Calu3 (cell line): ENCODE measurements at regions not wholly inside any gene's neighbourhood (a gene's known extent, or its start where the extent isn't known, plus 50 kb on each side); places are given as distances from the start of the nearest gene placed in this dataset.

Experiments
- BruUV-seq: library from RNA; stranded (reverse); fragments of 400-500 nt; replicated peaks from 2 replicates; lab custom pipeline; 2021; lab: Mats Ljungman, UMichigan
- CTCF ChIA-PET: fragments of 300-600 bp; sonication (Branson Sonifier 250); formaldehyde crosslinking; loops from one replicate; lab custom pipeline; 2022; ENCODE audit warnings: antibody characterized with exemption; lab: Charles Lee
- DNase-seq: peaks from one replicate; pipeline ENCODE4 v3.0.0; 2022
- H3K27ac Mint-ChIP-seq: one replicate; pipeline ENCODE4 v1.8.0; 2022; ENCODE audit warnings: mixed read lengths; ENCODE audit not compliant: unreplicated experiment
- H3K27me3 Mint-ChIP-seq: one replicate; pipeline ENCODE4 v1.8.0; 2022; ENCODE audit warnings: mixed read lengths; ENCODE audit not compliant: unreplicated experiment
- H3K36me3 Mint-ChIP-seq: one replicate; pipeline ENCODE4 v1.8.0; 2022; ENCODE audit warnings: mild to moderate bottlenecking, moderate library complexity, mixed read lengths; ENCODE audit not compliant: insufficient read depth, unreplicated experiment
- H3K4me1 Mint-ChIP-seq: one replicate; pipeline ENCODE4 v1.8.0; 2022; ENCODE audit warnings: mild to moderate bottlenecking, low read depth, mixed read lengths; ENCODE audit not compliant: unreplicated experiment
- H3K4me3 Mint-ChIP-seq: one replicate; pipeline ENCODE4 v1.8.0; 2022; ENCODE audit warnings: mild to moderate bottlenecking, low read depth, moderate library complexity, mixed read lengths; ENCODE audit not compliant: unreplicated experiment
- H3K9me3 Mint-ChIP-seq: one replicate; pipeline ENCODE4 v1.8.0; 2022; ENCODE audit warnings: low read depth, mixed read lengths; ENCODE audit not compliant: unreplicated experiment
- CTCF ChIP-seq: fragments of 200-600 bp; IDR thresholded peaks from one replicate; pipeline ENCODE4 v1.8.0; 2022; ENCODE audit warnings: antibody characterized with exemption; ENCODE audit not compliant: unreplicated experiment
- intact Hi-C: fragments of 100-400 bp; cut with micrococcal nuclease; formaldehyde crosslinking; loops from one replicate; pipeline ENCODE4 v1.10.0; 2022; ENCODE audit not compliant: unreplicated experiment

- no peak for DNase-seq
- no peak overlapping the region for H3K27ac Mint-ChIP-seq
- no peak overlapping the region for H3K4me3 Mint-ChIP-seq
- no peaks in the 10 kb centered on the region for H3K27me3 Mint-ChIP-seq
- TF ChIP-seq CTCF: no peak
- BruUV-seq: no TSS peak
- H3K36me3 Mint-ChIP-seq: no peaks in the 10 kb centered on the region
- H3K9me3 Mint-ChIP-seq: peaks cover 2% of the 10 kb centered on the region
- CTCF ChIA-PET: interaction anchor here (0.7 kb wide), 1 partner anchor 19 kb away, joined by 3 read pairs; no protein-coding TSS in a partner anchor
- intact Hi-C loops: no loop called here
- H3K4me1 Mint-ChIP-seq: no peaks in the 10 kb centered on the region
Measured at GRCh38 chr13:89966524-89966923, 1381.0 kb upstream of the MIR17HG start.

DNA sequence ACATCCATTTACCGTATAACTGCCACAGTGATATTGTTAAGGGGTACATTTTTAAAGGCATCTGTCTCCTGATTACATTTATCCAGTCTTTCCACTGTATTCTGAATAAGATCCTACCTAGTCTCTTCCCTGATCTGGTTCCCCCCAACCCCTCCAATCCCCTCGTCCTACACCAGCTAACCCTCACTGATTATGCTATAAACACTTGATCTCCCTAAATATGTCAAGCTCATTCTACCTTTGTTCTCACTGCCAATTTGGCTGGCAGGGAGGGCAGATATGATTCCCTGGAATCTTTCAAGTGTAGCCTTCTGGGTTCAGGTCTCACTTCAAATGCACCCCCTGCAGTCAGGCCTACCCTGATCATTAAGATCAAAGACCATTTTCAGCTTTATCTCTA is 1379.8 kb upstream of the MIR17HG start:
- BruUV-seq: no TSS peak
- intact Hi-C loops: no loop called here
- TF ChIP-seq CTCF: no peak

GRCh38 chr13:89968470-89968869 is 1379.0 kb upstream of the MIR17HG start:
- H3K36me3 Mint-ChIP-seq: no peaks in the 10 kb centered on the region
- DNase-seq: no peak
- TF ChIP-seq CTCF: no peak
- H3K9me3 Mint-ChIP-seq: peaks cover 2% of the 10 kb centered on the region
- CTCF ChIA-PET: no interaction called here
- no TSS peak for BruUV-seq
- H3K4me1 Mint-ChIP-seq: no peaks in the 10 kb centered on the region
- no peak overlapping the region for H3K4me3 Mint-ChIP-seq
- intact Hi-C loops: no loop called here
- H3K27me3 Mint-ChIP-seq: no peaks in the 10 kb centered on the region
- H3K27ac Mint-ChIP-seq: no peak overlapping the region

More for the DNA sequence above, 1379.8 kb upstream of the MIR17HG start:
- DNase-seq: no peak
- Mint-ChIP-seq H3K4me3 (no peak overlapping the region), H3K27me3 (no peaks in the 10 kb centered on the region), H3K4me1 (no peaks in the 10 kb centered on the region), H3K9me3 (peaks cover 2% of the 10 kb centered on the region), H3K36me3 (no peaks in the 10 kb centered on the region), H3K27ac (no peak overlapping the region)
- CTCF ChIA-PET: no interaction called here

GRCh38 chr13:89970353-89970709 is 1377.2 kb upstream of the MIR17HG start:
- no peaks in the 10 kb centered on the region for H3K27me3 Mint-ChIP-seq
- H3K27ac Mint-ChIP-seq: no peak overlapping the region
- no peak for TF ChIP-seq CTCF
- intact Hi-C loops: no loop called here
- BruUV-seq: no TSS peak
- CTCF ChIA-PET: no interaction called here
- H3K9me3 Mint-ChIP-seq: no peaks in the 10 kb centered on the region
- DNase-seq: no peak
- no peaks in the 10 kb centered on the region for H3K36me3 Mint-ChIP-seq
- no peak overlapping the region for H3K4me3 Mint-ChIP-seq
- no peaks in the 10 kb centered on the region for H3K4me1 Mint-ChIP-seq
